CD14-positive monocyte (primary cell): ENCODE measurements at regions not wholly inside any gene's neighbourhood (a gene's known extent, or its start where the extent isn't known, plus 50 kb on each side); places are given as distances from the start of the nearest gene placed in this dataset.

Source experiments
- DNase-seq, 3 donors: peaks; one replicate each; pipeline ENCODE4 v3.0.0-alpha.2; 2011 to 2022
- H2AFZ ChIP-seq: 2 replicates; pipeline ENCODE4 v1.6.0; 2012; ENCODE audit warnings: mild to moderate bottlenecking, low read depth, low read length, inconsistent platforms; ENCODE audit not compliant: insufficient read depth, poor library complexity, severe bottlenecking
- H3K27ac ChIP-seq, 2 donors: 1 replicate in 1 of 2; 2 replicates in 1 of 2; pipeline ENCODE4 v1.5.1; 2012 to 2013; ENCODE audit warnings: low read length in 2 of 2, control low read depth in 1 of 2, inconsistent platforms in 1 of 2, low read depth in 1 of 2, mild to moderate bottlenecking in 1 of 2
- H3K27me3 ChIP-seq, 2 donors: one replicate each; pipeline versions ENCODE4 v1.6.0 to v1.6.1; 2011 to 2013; ENCODE audit warnings: low read length in 2 of 2; ENCODE audit not compliant: control insufficient read depth in 2 of 2, insufficient read depth in 2 of 2
- H3K36me3 ChIP-seq, 2 donors: replicated peaks in 1 of 2; 1 replicate in 1 of 2; 2 replicates in 1 of 2; pipeline versions ENCODE4 v1.5.1 to v1.6.1; 2012 to 2013; ENCODE audit warnings: low read length in 2 of 2, control low read depth in 1 of 2, inconsistent platforms in 1 of 2, mild to moderate bottlenecking in 1 of 2; ENCODE audit not compliant: insufficient read depth in 2 of 2, control insufficient read depth in 1 of 2
- H3K4me1 ChIP-seq, 2 donors: 1 replicate in 1 of 2; 2 replicates in 1 of 2; pipeline versions ENCODE4 v1.5.1 to v1.6.1; 2012 to 2013; ENCODE audit warnings: low read length in 2 of 2, control low read depth in 1 of 2, inconsistent platforms in 1 of 2, mild to moderate bottlenecking in 1 of 2, moderate library complexity in 1 of 2; ENCODE audit not compliant: insufficient read depth in 2 of 2, control insufficient read depth in 1 of 2
- H3K4me2 ChIP-seq: replicated peaks from 2 replicates; pipeline ENCODE3; 2012; ENCODE audit warnings: low read length, moderate library complexity, mild to moderate bottlenecking; ENCODE audit not compliant: poor library complexity, severe bottlenecking; ENCODE audit errors: extremely low read depth
- H3K4me3 ChIP-seq, 3 experiments: fragments of 200-600 bp in 1 of 3; sonication (generic) in 1 of 3; replicated peaks in 1 of 3; 1 replicate in 2 of 3; 2 replicates in 1 of 3; pipeline ENCODE4 v1.5.1; 2011 to 2013; ENCODE audit warnings: low read length in 3 of 3, mild to moderate bottlenecking in 3 of 3, control low read depth in 2 of 3, low read depth in 2 of 3, inconsistent platforms in 1 of 3, moderate library complexity in 1 of 3
- H3K79me2 ChIP-seq: 2 replicates; pipeline ENCODE4 v1.6.0; 2012; ENCODE audit warnings: mild to moderate bottlenecking, control low read depth, inconsistent platforms, low read length, moderate library complexity; ENCODE audit not compliant: insufficient read depth
- H3K9ac ChIP-seq: 2 replicates; pipeline ENCODE4 v1.6.0; 2017; ENCODE audit warnings: low read length, mild to moderate bottlenecking; ENCODE audit not compliant: insufficient read depth, poor library complexity, severe bottlenecking
- H3K9me3 ChIP-seq, 2 donors: replicated peaks in 1 of 2; 1 replicate in 1 of 2; 2 replicates in 1 of 2; pipeline versions ENCODE4 v1.5.1 to v1.6.1; 2012 to 2013; ENCODE audit warnings: low read length in 2 of 2, control low read depth in 1 of 2; ENCODE audit not compliant: control insufficient read depth in 1 of 2, insufficient read depth in 1 of 2
- H4K20me1 ChIP-seq: 2 replicates; pipeline ENCODE4 v1.6.0; 2012; ENCODE audit warnings: mild to moderate bottlenecking, low read length, control low read depth, moderate library complexity; ENCODE audit not compliant: insufficient read depth
- H3K27ac Mint-ChIP-seq, 7 donors: one replicate each; pipeline ENCODE4 v1.8.0; 2020; ENCODE audit warnings: mild to moderate bottlenecking in 7 of 7, mixed read lengths in 7 of 7, moderate library complexity in 6 of 7, inconsistent platforms in 2 of 7
- H3K27me3 Mint-ChIP-seq, 3 donors: one replicate each; pipeline ENCODE4 v1.8.0; 2021 to 2022; ENCODE audit warnings: low read depth in 3 of 3, mild to moderate bottlenecking in 3 of 3, mixed read lengths in 3 of 3, moderate library complexity in 3 of 3, inconsistent platforms in 1 of 3
- H3K36me3 Mint-ChIP-seq, 2 donors: one replicate each; pipeline ENCODE4 v1.8.0; 2020; ENCODE audit warnings: mixed read lengths in 2 of 2, inconsistent platforms in 1 of 2, mild to moderate bottlenecking in 1 of 2
- H3K4me1 Mint-ChIP-seq: one replicate; pipeline ENCODE4 v1.8.0; 2020; ENCODE audit warnings: mild to moderate bottlenecking, mixed read lengths
- H3K4me3 Mint-ChIP-seq, 2 donors: one replicate each; pipeline ENCODE4 v1.8.0; 2020; ENCODE audit warnings: mild to moderate bottlenecking in 2 of 2, mixed read lengths in 2 of 2, moderate library complexity in 1 of 2
- H3K9me3 Mint-ChIP-seq, 7 donors: one replicate each; pipeline ENCODE4 v1.8.0; 2020 to 2022; ENCODE audit warnings: mixed read lengths in 7 of 7, mild to moderate bottlenecking in 6 of 7, moderate library complexity in 6 of 7, inconsistent platforms in 2 of 7
- WGBS: methylation state at CpG from one replicate; pipeline ENCODE4 v1.1.5; 2013; ENCODE audit warnings: missing lambda C conversion rate; ENCODE audit not compliant: insufficient coverage; 5-methylcytosine and 5-hydroxymethylcytosine counted together
- intact Hi-C, 2 donors: fragments of 100-400 bp; cut with micrococcal nuclease; formaldehyde crosslinking; loops; one replicate each; pipeline versions ENCODE4 v1.15.0 to v1.15.1; 2023
- TF ChIP-seq, protein P1 (sequence below): fragments of 200-600 bp; IDR thresholded peaks from one replicate; pipeline ENCODE4 v1.8.0; 2022; ENCODE audit warnings: antibody characterized with exemption, mild to moderate bottlenecking

- no peak for DNase-seq
- no peaks in the 10 kb centered on the region for H3K27me3 ChIP-seq
- H3K36me3 Mint-ChIP-seq = no peaks in the 10 kb centered on the region
- no CpG with 5 or more reads among the region's 5 CpGs for WGBS
- H3K9me3 Mint-ChIP-seq = peaks cover 0 to 3% (median 0%) of the 10 kb centered on the region in 7 donors
- no peak overlapping the region for H3K4me3 Mint-ChIP-seq
- H2AFZ ChIP-seq = no peak overlapping the region
- no peak overlapping the region for H3K27ac ChIP-seq
- H3K4me1 ChIP-seq = no peaks in the 10 kb centered on the region
- no peak overlapping the region for H3K4me3 ChIP-seq
- H3K79me2 ChIP-seq = no peaks in the 10 kb centered on the region
- no peaks in the 10 kb centered on the region for H3K9me3 ChIP-seq
- intact Hi-C loops = no loop called here
- no peak overlapping the region for H3K9ac ChIP-seq
- TF ChIP-seq, protein P1, sequence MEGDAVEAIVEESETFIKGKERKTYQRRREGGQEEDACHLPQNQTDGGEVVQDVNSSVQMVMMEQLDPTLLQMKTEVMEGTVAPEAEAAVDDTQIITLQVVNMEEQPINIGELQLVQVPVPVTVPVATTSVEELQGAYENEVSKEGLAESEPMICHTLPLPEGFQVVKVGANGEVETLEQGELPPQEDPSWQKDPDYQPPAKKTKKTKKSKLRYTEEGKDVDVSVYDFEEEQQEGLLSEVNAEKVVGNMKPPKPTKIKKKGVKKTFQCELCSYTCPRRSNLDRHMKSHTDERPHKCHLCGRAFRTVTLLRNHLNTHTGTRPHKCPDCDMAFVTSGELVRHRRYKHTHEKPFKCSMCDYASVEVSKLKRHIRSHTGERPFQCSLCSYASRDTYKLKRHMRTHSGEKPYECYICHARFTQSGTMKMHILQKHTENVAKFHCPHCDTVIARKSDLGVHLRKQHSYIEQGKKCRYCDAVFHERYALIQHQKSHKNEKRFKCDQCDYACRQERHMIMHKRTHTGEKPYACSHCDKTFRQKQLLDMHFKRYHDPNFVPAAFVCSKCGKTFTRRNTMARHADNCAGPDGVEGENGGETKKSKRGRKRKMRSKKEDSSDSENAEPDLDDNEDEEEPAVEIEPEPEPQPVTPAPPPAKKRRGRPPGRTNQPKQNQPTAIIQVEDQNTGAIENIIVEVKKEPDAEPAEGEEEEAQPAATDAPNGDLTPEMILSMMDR = no peak
- H3K36me3 ChIP-seq = no peaks in the 10 kb centered on the region
- no peaks in the 10 kb centered on the region for H3K4me1 Mint-ChIP-seq
- H3K27ac Mint-ChIP-seq = no peak overlapping the region
- no peaks in the 10 kb centered on the region for H4K20me1 ChIP-seq
- H3K4me2 ChIP-seq = no peak overlapping the region
- no peaks in the 10 kb centered on the region for H3K27me3 Mint-ChIP-seq
These were observed 210.3 kb upstream of the PCDH9 start for GRCh38 chr13:67440236-67440975.

DNA sequence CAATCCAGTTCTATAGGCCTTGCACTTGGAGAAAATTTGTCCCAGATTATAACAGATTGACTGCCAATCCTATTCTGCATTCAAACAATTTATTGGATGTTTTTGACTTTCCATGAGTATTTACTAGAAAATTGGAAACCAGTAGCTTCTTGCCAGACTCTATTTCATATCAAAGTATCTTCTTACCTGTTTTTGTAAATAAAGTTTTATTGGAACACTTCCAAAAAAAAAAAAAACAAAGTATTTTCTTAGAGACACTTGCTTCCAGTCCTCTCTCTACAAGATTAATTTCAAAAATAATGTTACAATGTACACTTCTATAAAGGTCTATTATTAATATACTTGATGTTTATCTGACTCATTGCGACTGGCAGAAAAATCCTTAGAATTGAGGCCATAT is 209.2 kb upstream of the PCDH9 start:
- Histone ChIP-seq H3K9me3 (no peaks in the 10 kb centered on the region), H3K4me2 (no peak overlapping the region), H3K27me3 (no peaks in the 10 kb centered on the region), H2AFZ (no peak overlapping the region), H3K9ac (no peak overlapping the region), H3K27ac (no peak overlapping the region), H3K4me3 (no peak overlapping the region), H3K79me2 (no peaks in the 10 kb centered on the region), H4K20me1 (no peaks in the 10 kb centered on the region), H3K36me3 (no peaks in the 10 kb centered on the region), H3K4me1 (no peaks in the 10 kb centered on the region)
- no peak overlapping the region for H3K27ac Mint-ChIP-seq
- intact Hi-C loops = no loop called here
- no CpG with 5 or more reads among the region's 1 CpG for WGBS
- no peak for DNase-seq
- H3K9me3 Mint-ChIP-seq = peaks cover 0 to 3% (median 0%) of the 10 kb centered on the region in 7 donors
- H3K36me3 Mint-ChIP-seq = no peaks in the 10 kb centered on the region
- no peaks in the 10 kb centered on the region for H3K4me1 Mint-ChIP-seq
- no peaks in the 10 kb centered on the region for H3K27me3 Mint-ChIP-seq
- no peak overlapping the region for H3K4me3 Mint-ChIP-seq
- TF ChIP-seq, protein P1 = no peak
